Right ventricle myocardium inferior (tissue), 1 donor: ENCODE measurements at regions not wholly inside any gene's neighbourhood (a gene's known extent, or its start where the extent isn't known, plus 50 kb on each side); places are given as distances from the start of the nearest gene placed in this dataset.

Source experiments
- ATAC-seq: fragments of 200-7000 bp; cut with Tn5 transposase; one replicate; pipeline ENCODE4 v1.9.1; 2020; ENCODE audit warnings: mild to moderate bottlenecking, moderate library complexity
- DNase-seq: peaks from one replicate; pipeline ENCODE4 v3.0.0; 2021; ENCODE audit errors: missing footprints
- intact Hi-C: fragments of 100-400 bp; cut with DNase I; formaldehyde crosslinking; loops from one replicate; pipeline ENCODE4 v1.11.0; 2022
- donor health status: DM: no; HTN: yes; CAD: no; lungs with severe emphysema.

- no peak for ATAC-seq
- DNase-seq = no peak
- intact Hi-C loops = no loop called here
Measured at GRCh38 chr16:64403352-64403751, 718.5 kb downstream of the CDH11 start.

- intact Hi-C loops = no loop called here
- ATAC-seq (no peak), DNase-seq (no peak)
Measured at GRCh38 chr16:64398793-64399192, 723.1 kb downstream of the CDH11 start.

GRCh38 chr16:64397945-64398508 lies 723.8 kb downstream of the CDH11 start:
- no peak for DNase-seq
- peak; percentile 87 for ATAC-seq
- intact Hi-C loops = no loop called here

- no peak for ATAC-seq
- DNase-seq = no peak
- intact Hi-C loops = no loop called here
Measured at GRCh38 chr16:64397042-64397441, 724.8 kb downstream of the CDH11 start.

- intact Hi-C loops = no loop called here
- ATAC-seq (no peak), DNase-seq (no peak)
Measured at GRCh38 chr16:64394061-64394460, 727.8 kb downstream of the CDH11 start.

GRCh38 chr16:64392456-64392855 lies 729.4 kb downstream of the CDH11 start:
- intact Hi-C loops = no loop called here
- DNase-seq (no peak), ATAC-seq (no peak)

- intact Hi-C loops = no loop called here
- no peak for DNase-seq
- no peak for ATAC-seq
Measured at GRCh38 chr16:64391063-64391600, 730.7 kb downstream of the CDH11 start.

- intact Hi-C loops = no loop called here
- DNase-seq (no peak), ATAC-seq (no peak)
Measured at GRCh38 chr16:64390102-64390501, 731.8 kb downstream of the CDH11 start.

GRCh38 chr16:64384636-64385035 lies 737.2 kb downstream of the CDH11 start:
- intact Hi-C loops = no loop called here
- no peak for DNase-seq
- ATAC-seq = no peak

- intact Hi-C loops = no loop called here
- no peak for ATAC-seq
- DNase-seq = no peak
Measured at GRCh38 chr16:64381979-64382378, 739.9 kb downstream of the CDH11 start.

- intact Hi-C loops = no loop called here
- DNase-seq (peak; percentile 58), ATAC-seq (no peak)
Measured at GRCh38 chr16:64380751-64381150, 741.1 kb downstream of the CDH11 start.

GRCh38 chr16:64375391-64375980 lies 746.4 kb downstream of the CDH11 start:
- ATAC-seq = no peak

GRCh38 chr16:64370112-64370511 lies 751.8 kb downstream of the CDH11 start:
- intact Hi-C loops = no loop called here
- no peak for ATAC-seq
- DNase-seq = no peak

More at GRCh38 chr16:64375391-64375980, 746.4 kb downstream of the CDH11 start:
- no peak for DNase-seq
- intact Hi-C loops = no loop called here

GRCh38 chr16:64365448-64365931 lies 756.4 kb downstream of the CDH11 start:
- DNase-seq (no peak), ATAC-seq (no peak)
- intact Hi-C loops = no loop called here

- ATAC-seq = no peak
- no peak for DNase-seq
- intact Hi-C loops = no loop called here
Measured at GRCh38 chr16:64364894-64365293, 757.0 kb downstream of the CDH11 start.

- intact Hi-C loops = no loop called here
- DNase-seq (no peak), ATAC-seq (no peak)
Measured at GRCh38 chr16:64364416-64364815, 757.4 kb downstream of the CDH11 start.

- ATAC-seq (no peak), DNase-seq (no peak)
- intact Hi-C loops = no loop called here
Measured at GRCh38 chr16:64364016-64364415, 757.8 kb downstream of the CDH11 start.

GRCh38 chr16:64363039-64363438 lies 758.8 kb downstream of the CDH11 start:
- intact Hi-C loops = no loop called here
- ATAC-seq = no peak
- DNase-seq = no peak

GRCh38 chr16:64362193-64362592 lies 759.7 kb downstream of the CDH11 start:
- intact Hi-C loops = no loop called here
- DNase-seq (no peak), ATAC-seq (no peak)

- DNase-seq (no peak), ATAC-seq (no peak)
- intact Hi-C loops = no loop called here
Measured at GRCh38 chr16:64361753-64362152, 760.1 kb downstream of the CDH11 start.

- DNase-seq (no peak), ATAC-seq (no peak)
- intact Hi-C loops = no loop called here
Measured at GRCh38 chr16:64358291-64358690, 763.6 kb downstream of the CDH11 start.
